ENCODE measurements at regions not wholly inside any gene's neighbourhood (a gene's known extent, or its start where the extent isn't known, plus 50 kb on each side); places are given as distances from the start of the nearest gene placed in this dataset.

DNA sequence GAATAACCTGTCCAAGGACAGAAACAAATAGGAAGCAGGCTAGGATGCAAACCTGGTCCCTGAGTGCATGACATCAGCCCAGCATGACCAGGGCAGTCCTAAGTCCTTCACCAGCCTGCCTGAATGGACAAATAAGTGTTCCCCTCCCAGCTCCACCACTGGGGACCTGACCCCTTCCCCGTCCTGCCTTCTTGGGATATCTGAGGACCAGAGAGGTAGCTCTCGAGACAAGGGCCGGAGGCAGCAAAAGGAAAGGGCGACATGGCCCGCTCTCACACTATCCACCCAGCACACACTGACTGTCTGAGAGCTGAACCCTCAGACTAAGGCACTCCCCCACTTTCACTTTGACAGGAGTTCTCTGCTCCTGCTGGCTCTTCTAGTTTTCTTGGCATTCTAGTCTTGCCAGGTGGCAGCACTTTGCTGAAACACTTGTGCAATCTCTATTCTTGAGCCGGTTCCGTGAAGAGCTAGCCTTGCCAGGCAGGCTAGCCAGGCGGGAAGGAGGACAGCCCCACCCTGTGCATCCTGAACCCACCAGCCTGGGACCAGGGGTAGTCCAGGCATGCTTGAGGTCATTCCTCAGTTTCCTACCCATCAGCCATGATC lies 251.1 kb upstream of the RAB4A start:
- peaks cover 6% of the 10 kb centered on the region for H3K4me1 Mint-ChIP-seq
- Histone ChIP-seq H3K9me2 (ENCODE audit: insufficient read depth) (no peaks in the 10 kb centered on the region), H2AFZ (no peak overlapping the region)

More for the DNA sequence above, 251.1 kb upstream of the RAB4A start:
- ATAC-seq = no peak
- Mint-ChIP-seq H3K27ac (no peak overlapping the region), H3K27me3 (ENCODE audit: insufficient read depth, low read depth, poor library complexity) (peaks cover 2% of the 10 kb centered on the region), H3K36me3 (ENCODE audit: low read depth) (no peaks in the 10 kb centered on the region), H3K4me3 (no peak overlapping the region), H3K9me3 (no peaks in the 10 kb centered on the region; the same call in 2 of the 3 replicates)
- H3K27ac ChIP-seq (ENCODE audit: low read depth) = no peak overlapping the region
- H3K4me2 ChIP-seq = no peak overlapping the region
- peaks cover 2% of the 10 kb centered on the region; the same call in 1 of the 2 replicates for H3K4me1 ChIP-seq (ENCODE audit: insufficient read depth)
- no peak overlapping the region for H3K4me3 ChIP-seq
- H3K27me3 ChIP-seq (ENCODE audit: insufficient read depth) = no peaks in the 10 kb centered on the region
- H3F3A ChIP-seq (replicated peaks; ENCODE audit: low read depth) = no peaks in the 10 kb centered on the region
- TF ChIP-seq STAT1 (IDR thresholded peaks at IDR 0.05; ENCODE audit: unreplicated experiment) = no peak
- TF ChIP-seq ZNF114 (CRISPR knock-in tag; IDR thresholded peaks at IDR 0.05) = no peak
- TF ChIP-seq EZH2 (IDR thresholded peaks at IDR 0.05; ENCODE audit: low read depth, unreplicated experiment) = no peak
- no peak for TF ChIP-seq NANOG (IDR thresholded peaks at IDR 0.05; ENCODE audit: borderline replicate concordance)
- no peak for TF ChIP-seq JUNB (IDR thresholded peaks at IDR 0.05; ENCODE audit: unreplicated experiment)
- TF ChIP-seq, protein P1, sequence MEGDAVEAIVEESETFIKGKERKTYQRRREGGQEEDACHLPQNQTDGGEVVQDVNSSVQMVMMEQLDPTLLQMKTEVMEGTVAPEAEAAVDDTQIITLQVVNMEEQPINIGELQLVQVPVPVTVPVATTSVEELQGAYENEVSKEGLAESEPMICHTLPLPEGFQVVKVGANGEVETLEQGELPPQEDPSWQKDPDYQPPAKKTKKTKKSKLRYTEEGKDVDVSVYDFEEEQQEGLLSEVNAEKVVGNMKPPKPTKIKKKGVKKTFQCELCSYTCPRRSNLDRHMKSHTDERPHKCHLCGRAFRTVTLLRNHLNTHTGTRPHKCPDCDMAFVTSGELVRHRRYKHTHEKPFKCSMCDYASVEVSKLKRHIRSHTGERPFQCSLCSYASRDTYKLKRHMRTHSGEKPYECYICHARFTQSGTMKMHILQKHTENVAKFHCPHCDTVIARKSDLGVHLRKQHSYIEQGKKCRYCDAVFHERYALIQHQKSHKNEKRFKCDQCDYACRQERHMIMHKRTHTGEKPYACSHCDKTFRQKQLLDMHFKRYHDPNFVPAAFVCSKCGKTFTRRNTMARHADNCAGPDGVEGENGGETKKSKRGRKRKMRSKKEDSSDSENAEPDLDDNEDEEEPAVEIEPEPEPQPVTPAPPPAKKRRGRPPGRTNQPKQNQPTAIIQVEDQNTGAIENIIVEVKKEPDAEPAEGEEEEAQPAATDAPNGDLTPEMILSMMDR (conservative IDR thresholded peaks at IDR 0.05; ENCODE audit: low read depth in 2 of 2) = no peak
- TF ChIP-seq POLR2AphosphoS5 (IDR thresholded peaks at IDR 0.05; ENCODE audit: low read depth) = no peak
- TF ChIP-seq CREB1 (CRISPR knock-in tag; IDR thresholded peaks at IDR 0.05; ENCODE audit: low read depth) = no peak
- TF ChIP-seq, protein P2, sequence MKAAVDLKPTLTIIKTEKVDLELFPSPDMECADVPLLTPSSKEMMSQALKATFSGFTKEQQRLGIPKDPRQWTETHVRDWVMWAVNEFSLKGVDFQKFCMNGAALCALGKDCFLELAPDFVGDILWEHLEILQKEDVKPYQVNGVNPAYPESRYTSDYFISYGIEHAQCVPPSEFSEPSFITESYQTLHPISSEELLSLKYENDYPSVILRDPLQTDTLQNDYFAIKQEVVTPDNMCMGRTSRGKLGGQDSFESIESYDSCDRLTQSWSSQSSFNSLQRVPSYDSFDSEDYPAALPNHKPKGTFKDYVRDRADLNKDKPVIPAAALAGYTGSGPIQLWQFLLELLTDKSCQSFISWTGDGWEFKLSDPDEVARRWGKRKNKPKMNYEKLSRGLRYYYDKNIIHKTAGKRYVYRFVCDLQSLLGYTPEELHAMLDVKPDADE (IDR thresholded peaks at IDR 0.05) = no peak
- TF ChIP-seq, protein P3, sequence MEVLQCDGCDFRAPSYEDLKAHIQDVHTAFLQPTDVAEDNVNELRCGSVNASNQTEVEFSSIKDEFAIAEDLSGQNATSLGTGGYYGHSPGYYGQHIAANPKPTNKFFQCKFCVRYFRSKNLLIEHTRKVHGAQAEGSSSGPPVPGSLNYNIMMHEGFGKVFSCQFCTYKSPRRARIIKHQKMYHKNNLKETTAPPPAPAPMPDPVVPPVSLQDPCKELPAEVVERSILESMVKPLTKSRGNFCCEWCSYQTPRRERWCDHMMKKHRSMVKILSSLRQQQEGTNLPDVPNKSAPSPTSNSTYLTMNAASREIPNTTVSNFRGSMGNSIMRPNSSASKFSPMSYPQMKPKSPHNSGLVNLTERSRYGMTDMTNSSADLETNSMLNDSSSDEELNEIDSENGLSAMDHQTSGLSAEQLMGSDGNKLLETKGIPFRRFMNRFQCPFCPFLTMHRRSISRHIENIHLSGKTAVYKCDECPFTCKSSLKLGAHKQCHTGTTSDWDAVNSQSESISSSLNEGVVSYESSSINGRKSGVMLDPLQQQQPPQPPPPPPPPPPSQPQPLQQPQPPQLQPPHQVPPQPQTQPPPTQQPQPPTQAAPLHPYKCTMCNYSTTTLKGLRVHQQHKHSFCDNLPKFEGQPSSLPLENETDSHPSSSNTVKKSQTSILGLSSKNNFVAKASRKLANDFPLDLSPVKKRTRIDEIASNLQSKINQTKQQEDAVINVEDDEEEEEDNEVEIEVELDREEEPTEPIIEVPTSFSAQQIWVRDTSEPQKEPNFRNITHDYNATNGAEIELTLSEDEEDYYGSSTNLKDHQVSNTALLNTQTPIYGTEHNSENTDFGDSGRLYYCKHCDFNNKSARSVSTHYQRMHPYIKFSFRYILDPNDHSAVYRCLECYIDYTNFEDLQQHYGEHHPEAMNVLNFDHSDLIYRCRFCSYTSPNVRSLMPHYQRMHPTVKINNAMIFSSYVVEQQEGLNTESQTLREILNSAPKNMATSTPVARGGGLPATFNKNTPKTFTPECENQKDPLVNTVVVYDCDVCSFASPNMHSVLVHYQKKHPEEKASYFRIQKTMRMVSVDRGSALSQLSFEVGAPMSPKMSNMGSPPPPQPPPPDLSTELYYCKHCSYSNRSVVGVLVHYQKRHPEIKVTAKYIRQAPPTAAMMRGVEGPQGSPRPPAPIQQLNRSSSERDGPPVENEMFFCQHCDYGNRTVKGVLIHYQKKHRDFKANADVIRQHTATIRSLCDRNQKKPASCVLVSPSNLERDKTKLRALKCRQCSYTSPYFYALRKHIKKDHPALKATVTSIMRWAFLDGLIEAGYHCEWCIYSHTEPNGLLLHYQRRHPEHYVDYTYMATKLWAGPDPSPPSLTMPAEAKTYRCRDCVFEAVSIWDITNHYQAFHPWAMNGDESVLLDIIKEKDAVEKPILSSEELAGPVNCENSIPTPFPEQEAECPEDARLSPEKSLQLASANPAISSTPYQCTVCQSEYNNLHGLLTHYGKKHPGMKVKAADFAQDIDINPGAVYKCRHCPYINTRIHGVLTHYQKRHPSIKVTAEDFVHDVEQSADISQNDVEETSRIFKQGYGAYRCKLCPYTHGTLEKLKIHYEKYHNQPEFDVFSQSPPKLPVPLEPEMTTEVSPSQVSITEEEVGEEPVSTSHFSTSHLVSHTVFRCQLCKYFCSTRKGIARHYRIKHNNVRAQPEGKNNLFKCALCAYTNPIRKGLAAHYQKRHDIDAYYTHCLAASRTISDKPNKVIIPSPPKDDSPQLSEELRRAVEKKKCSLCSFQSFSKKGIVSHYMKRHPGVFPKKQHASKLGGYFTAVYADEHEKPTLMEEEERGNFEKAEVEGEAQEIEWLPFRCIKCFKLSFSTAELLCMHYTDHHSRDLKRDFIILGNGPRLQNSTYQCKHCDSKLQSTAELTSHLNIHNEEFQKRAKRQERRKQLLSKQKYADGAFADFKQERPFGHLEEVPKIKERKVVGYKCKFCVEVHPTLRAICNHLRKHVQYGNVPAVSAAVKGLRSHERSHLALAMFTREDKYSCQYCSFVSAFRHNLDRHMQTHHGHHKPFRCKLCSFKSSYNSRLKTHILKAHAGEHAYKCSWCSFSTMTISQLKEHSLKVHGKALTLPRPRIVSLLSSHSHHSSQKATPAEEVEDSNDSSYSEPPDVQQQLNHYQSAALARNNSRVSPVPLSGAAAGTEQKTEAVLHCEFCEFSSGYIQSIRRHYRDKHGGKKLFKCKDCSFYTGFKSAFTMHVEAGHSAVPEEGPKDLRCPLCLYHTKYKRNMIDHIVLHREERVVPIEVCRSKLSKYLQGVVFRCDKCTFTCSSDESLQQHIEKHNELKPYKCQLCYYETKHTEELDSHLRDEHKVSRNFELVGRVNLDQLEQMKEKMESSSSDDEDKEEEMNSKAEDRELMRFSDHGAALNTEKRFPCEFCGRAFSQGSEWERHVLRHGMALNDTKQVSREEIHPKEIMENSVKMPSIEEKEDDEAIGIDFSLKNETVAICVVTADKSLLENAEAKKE (CRISPR knock-in tag; IDR thresholded peaks at IDR 0.05) = no peak
- no peak for TF ChIP-seq ZNF331 (CRISPR knock-in tag; IDR thresholded peaks at IDR 0.05; ENCODE audit: low read depth)
- TF ChIP-seq, protein P4, sequence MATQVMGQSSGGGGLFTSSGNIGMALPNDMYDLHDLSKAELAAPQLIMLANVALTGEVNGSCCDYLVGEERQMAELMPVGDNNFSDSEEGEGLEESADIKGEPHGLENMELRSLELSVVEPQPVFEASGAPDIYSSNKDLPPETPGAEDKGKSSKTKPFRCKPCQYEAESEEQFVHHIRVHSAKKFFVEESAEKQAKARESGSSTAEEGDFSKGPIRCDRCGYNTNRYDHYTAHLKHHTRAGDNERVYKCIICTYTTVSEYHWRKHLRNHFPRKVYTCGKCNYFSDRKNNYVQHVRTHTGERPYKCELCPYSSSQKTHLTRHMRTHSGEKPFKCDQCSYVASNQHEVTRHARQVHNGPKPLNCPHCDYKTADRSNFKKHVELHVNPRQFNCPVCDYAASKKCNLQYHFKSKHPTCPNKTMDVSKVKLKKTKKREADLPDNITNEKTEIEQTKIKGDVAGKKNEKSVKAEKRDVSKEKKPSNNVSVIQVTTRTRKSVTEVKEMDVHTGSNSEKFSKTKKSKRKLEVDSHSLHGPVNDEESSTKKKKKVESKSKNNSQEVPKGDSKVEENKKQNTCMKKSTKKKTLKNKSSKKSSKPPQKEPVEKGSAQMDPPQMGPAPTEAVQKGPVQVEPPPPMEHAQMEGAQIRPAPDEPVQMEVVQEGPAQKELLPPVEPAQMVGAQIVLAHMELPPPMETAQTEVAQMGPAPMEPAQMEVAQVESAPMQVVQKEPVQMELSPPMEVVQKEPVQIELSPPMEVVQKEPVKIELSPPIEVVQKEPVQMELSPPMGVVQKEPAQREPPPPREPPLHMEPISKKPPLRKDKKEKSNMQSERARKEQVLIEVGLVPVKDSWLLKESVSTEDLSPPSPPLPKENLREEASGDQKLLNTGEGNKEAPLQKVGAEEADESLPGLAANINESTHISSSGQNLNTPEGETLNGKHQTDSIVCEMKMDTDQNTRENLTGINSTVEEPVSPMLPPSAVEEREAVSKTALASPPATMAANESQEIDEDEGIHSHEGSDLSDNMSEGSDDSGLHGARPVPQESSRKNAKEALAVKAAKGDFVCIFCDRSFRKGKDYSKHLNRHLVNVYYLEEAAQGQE (IDR thresholded peaks at IDR 0.05; ENCODE audit: unreplicated experiment) = no peak
- TF ChIP-seq EZH2phosphoT487 (IDR thresholded peaks at IDR 0.05; ENCODE audit: unreplicated experiment) = no peak
- no peak for DNase-seq (ENCODE audit: low spot score)
- no peaks in the 10 kb centered on the region for H4K20me1 ChIP-seq (replicated peaks; ENCODE audit: insufficient read depth)
- H3K79me2 ChIP-seq (replicated peaks; ENCODE audit: insufficient read depth) = no peaks in the 10 kb centered on the region
- no peaks in the 10 kb centered on the region for H3K36me3 ChIP-seq (ENCODE audit: insufficient read depth)

Data from GM23338 (cell line).